IMR-90 (cell line): ENCODE measurements at regions not wholly inside any gene's neighbourhood (a gene's known extent, or its start where the extent isn't known, plus 50 kb on each side); places are given as distances from the start of the nearest gene placed in this dataset.

Experiments used
- ATAC-seq: fragments of 200-7000 bp; cut with Tn5 transposase; 2 replicates; pipeline ENCODE4 v1.9.1; 2020; ENCODE audit warnings: low read depth, mild to moderate bottlenecking, moderate library complexity
- BruUV-seq: library from RNA; stranded (reverse); fragments of 400-500 nt; replicated peaks from 2 replicates; lab custom pipeline; 2021; lab: Mats Ljungman, UMichigan
- CTCF ChIA-PET: fragments of 300-600 bp; formaldehyde crosslinking; extraction: SDS; loops from one replicate; lab custom pipeline; 2021; ENCODE audit warnings: antibody characterized with exemption; lab: Yijun Ruan, JAX
- POLR2A ChIA-PET: fragments of 300-600 bp; sonication (Branson Sonifier 250); formaldehyde crosslinking; loops from one replicate; lab custom pipeline; 2022; ENCODE audit warnings: antibody characterized with exemption; ENCODE audit not compliant: unreplicated experiment; lab: Charles Lee
- DNase-seq: peaks from one replicate; pipeline ENCODE4 v3.0.0; 2013
- H2AFZ ChIP-seq: replicated peaks from 2 replicates; pipeline ENCODE3; 2013; ENCODE audit warnings: low read length, mild to moderate bottlenecking; ENCODE audit not compliant: poor library complexity
- H2AK5ac ChIP-seq: 2 replicates; pipeline ENCODE4 v1.6.1; 2013; ENCODE audit warnings: low read depth, low read length, inconsistent platforms
- H2AK9ac ChIP-seq: replicated peaks from 2 replicates; pipeline ENCODE3; 2013; ENCODE audit warnings: mild to moderate bottlenecking, low read depth, low read length, moderate library complexity; ENCODE audit not compliant: poor library complexity
- H2BK120ac ChIP-seq: 2 replicates; pipeline ENCODE4 v1.6.1; 2013; ENCODE audit warnings: low read depth, low read length, inconsistent platforms
- H2BK15ac ChIP-seq: 3 replicates; pipeline ENCODE4 v1.6.1; 2013; ENCODE audit warnings: low read depth, low read length, inconsistent platforms
- H2BK20ac ChIP-seq: 2 replicates; pipeline ENCODE4 v1.6.1; 2013; ENCODE audit warnings: low read depth, mild to moderate bottlenecking, inconsistent platforms, low read length, moderate library complexity
- H2BK5ac ChIP-seq: 2 replicates; pipeline ENCODE4 v1.6.1; 2013; ENCODE audit warnings: mild to moderate bottlenecking, low read depth, low read length, inconsistent platforms; ENCODE audit not compliant: poor library complexity, severe bottlenecking
- H3K14ac ChIP-seq: replicated peaks from 2 replicates; pipeline ENCODE4 v1.6.1; 2013; ENCODE audit warnings: low read depth, low read length, inconsistent platforms
- H3K18ac ChIP-seq: 2 replicates; pipeline ENCODE4 v1.6.1; 2013; ENCODE audit warnings: low read depth, low read length, control low read depth
- H3K23ac ChIP-seq: 2 replicates; pipeline ENCODE4 v1.6.1; 2013; ENCODE audit warnings: low read depth, low read length, inconsistent platforms
- H3K27ac ChIP-seq: 2 replicates; pipeline ENCODE4 v1.5.1; 2013; ENCODE audit warnings: mild to moderate bottlenecking, control low read depth, low read length; ENCODE audit not compliant: insufficient read depth
- H3K27me3 ChIP-seq: 2 replicates; pipeline ENCODE4 v1.6.1; 2013; ENCODE audit warnings: low read length; ENCODE audit not compliant: control insufficient read depth, insufficient read depth
- H3K36me3 ChIP-seq: 2 replicates; pipeline ENCODE4 v1.6.1; 2013; ENCODE audit warnings: low read length, mixed read lengths; ENCODE audit not compliant: control insufficient read depth, insufficient read depth
- H3K4ac ChIP-seq: 2 replicates; pipeline ENCODE4 v1.6.1; 2013; ENCODE audit warnings: low read depth, low read length, inconsistent platforms
- H3K4me1 ChIP-seq: 2 replicates; pipeline ENCODE4 v1.6.1; 2013; ENCODE audit warnings: low read length, mixed read lengths; ENCODE audit not compliant: control insufficient read depth, insufficient read depth
- H3K4me2 ChIP-seq: 2 replicates; pipeline ENCODE4 v1.6.1; 2013; ENCODE audit warnings: low read depth, mild to moderate bottlenecking, control low read depth, low read length, moderate library complexity
- H3K4me3 ChIP-seq: 2 replicates; pipeline ENCODE4 v1.5.1; 2013; ENCODE audit warnings: low read depth, mild to moderate bottlenecking, control low read depth, low read length, moderate library complexity; ENCODE audit not compliant: insufficient read depth
- H3K56ac ChIP-seq: 2 replicates; pipeline ENCODE4 v1.6.1; 2013; ENCODE audit warnings: low read length, inconsistent platforms; ENCODE audit not compliant: insufficient read depth; ENCODE audit errors: extremely low read depth
- H3K79me1 ChIP-seq, 2 experiments: 2 replicates each; pipeline ENCODE4 v1.6.1; 2013; ENCODE audit warnings: low read length in 2 of 2, inconsistent platforms in 1 of 2, low read depth in 1 of 2
- H3K9ac ChIP-seq: 2 replicates; pipeline ENCODE4 v1.6.1; 2013; ENCODE audit warnings: low read depth, low read length, control low read depth
- H3K9me1 ChIP-seq: 2 replicates; pipeline ENCODE4 v1.6.1; 2013; ENCODE audit warnings: low read length, inconsistent platforms; ENCODE audit not compliant: insufficient read depth
- H3K9me3 ChIP-seq: 2 replicates; pipeline ENCODE4 v1.6.1; 2013; ENCODE audit warnings: low read length; ENCODE audit not compliant: control insufficient read depth, insufficient read depth
- H4K20me1 ChIP-seq: 2 replicates; pipeline ENCODE4 v1.6.1; 2013; ENCODE audit warnings: low read length, inconsistent platforms; ENCODE audit not compliant: insufficient read depth
- H4K5ac ChIP-seq: 2 replicates; pipeline ENCODE4 v1.6.1; 2013; ENCODE audit warnings: mild to moderate bottlenecking, low read depth, low read length, control low read depth
- H4K8ac ChIP-seq, 2 experiments: 2 replicates each; pipeline ENCODE4 v1.6.1; 2013; ENCODE audit warnings: low read depth in 2 of 2, low read length in 2 of 2, control low read depth in 1 of 2, inconsistent platforms in 1 of 2
- H4K91ac ChIP-seq: 2 replicates; pipeline ENCODE4 v1.6.1; 2013; ENCODE audit warnings: low read depth, low read length, inconsistent platforms; ENCODE audit not compliant: insufficient read depth
- BHLHE40 ChIP-seq: fragments of 150-350 bp; IDR thresholded peaks from 2 replicates; pipeline ENCODE4 v1.6.1; 2016; ENCODE audit warnings: mild to moderate bottlenecking, low read depth, low read length
- CEBPB ChIP-seq: IDR thresholded peaks from 2 replicates; pipeline ENCODE4 v1.6.1; 2012; ENCODE audit warnings: low read depth, low read length, improper control_type of control experiment
- CHD1 ChIP-seq: IDR thresholded peaks from 2 replicates; pipeline ENCODE4 v1.6.1; 2012; ENCODE audit warnings: low read depth, low read length, improper control_type of control experiment
- FOS ChIP-seq: fragments of 150-350 bp; IDR thresholded peaks from 2 replicates; pipeline ENCODE4 v1.6.1; 2016; ENCODE audit warnings: low read depth, low read length
- MAFK ChIP-seq: IDR thresholded peaks from 2 replicates; pipeline ENCODE4 v1.6.1; 2012; ENCODE audit warnings: low read depth, low read length, improper control_type of control experiment
- MAZ ChIP-seq: IDR thresholded peaks from 2 replicates; pipeline ENCODE4 v1.6.1; 2012; ENCODE audit warnings: low read depth, mild to moderate bottlenecking, low read length, improper control_type of control experiment, moderate library complexity, borderline replicate concordance
- MXI1 ChIP-seq: IDR thresholded peaks from 2 replicates; pipeline ENCODE4 v1.6.1; 2012; ENCODE audit warnings: low read depth, mild to moderate bottlenecking, low read length, moderate library complexity, borderline replicate concordance
- NFE2L2 ChIP-seq: fragments of 150-350 bp; IDR thresholded peaks from 2 replicates; pipeline ENCODE4 v1.6.1; 2016; ENCODE audit warnings: low read depth, mild to moderate bottlenecking, low read length
- POLR2A ChIP-seq: IDR thresholded peaks from 2 replicates; pipeline ENCODE4 v1.6.1; 2012; ENCODE audit warnings: mild to moderate bottlenecking, low read depth, low read length
- RAD21 ChIP-seq: IDR thresholded peaks from 2 replicates; pipeline ENCODE4 v1.6.1; 2012; ENCODE audit warnings: low read length, improper control_type of control experiment
- RCOR1 ChIP-seq: IDR thresholded peaks from 2 replicates; pipeline ENCODE4 v1.6.1; 2012; ENCODE audit warnings: mild to moderate bottlenecking, low read length, improper control_type of control experiment; ENCODE audit not compliant: insufficient replicate concordance
- RFX5 ChIP-seq: IDR thresholded peaks from 2 replicates; pipeline ENCODE4 v1.8.0; 2012; ENCODE audit warnings: low read depth, mild to moderate bottlenecking, low read length, moderate library complexity
- SMC3 ChIP-seq: fragments of 150-350 bp; IDR thresholded peaks from 2 replicates; pipeline ENCODE4 v1.6.1; 2016; ENCODE audit warnings: low read depth, mild to moderate bottlenecking, antibody characterized with exemption, low read length, moderate library complexity
- WGBS, 2 experiments: methylation state at CpG; one replicate each; pipeline versions ENCODE4 v1.1.5 to v1.1.7; 2013; ENCODE audit warnings: missing lambda C conversion rate in 2 of 2; ENCODE audit not compliant: insufficient read length in 1 of 2; ENCODE audit errors: extremely low coverage in 2 of 2; 5-methylcytosine and 5-hydroxymethylcytosine counted together
- dilution Hi-C: fragments of 300-500 bp; cut with HindIII; formaldehyde crosslinking; loops from one replicate; pipeline ENCODE4 v1.14.3; 2018; ENCODE audit warnings: low sequenced_read_pairs; ENCODE audit not compliant: unreplicated experiment
- in situ Hi-C: fragments of 300-500 bp; cut with MboI; formaldehyde crosslinking; loops from 3 replicates; pipeline ENCODE4 v1.14.3; 2019; ENCODE audit warnings: low sequenced_read_pairs, inconsistent platforms, mixed read lengths
- intact Hi-C: fragments of 100-400 bp; cut with micrococcal nuclease; formaldehyde crosslinking; loops from 2 replicates; pipeline ENCODE4 v1.10.0; 2022
- TF ChIP-seq, protein P1 (sequence below): conservative IDR thresholded peaks from 2 replicates; pipeline ENCODE4 v1.5.1; 2012; ENCODE audit warnings: mild to moderate bottlenecking, low read depth, low read length, improper control_type of control experiment
- TF ChIP-seq, protein P2 (sequence below): fragments of 150-350 bp; IDR thresholded peaks from 2 replicates; pipeline ENCODE4 v1.6.1; 2016; ENCODE audit warnings: low read depth, mild to moderate bottlenecking, low read length, moderate library complexity, borderline replicate concordance
- TF ChIP-seq, protein P3 (sequence below): fragments of 150-350 bp; IDR thresholded peaks from 2 replicates; pipeline ENCODE4 v1.6.1; 2017; ENCODE audit warnings: mild to moderate bottlenecking, antibody characterized with exemption, low read length, low read depth

DNA sequence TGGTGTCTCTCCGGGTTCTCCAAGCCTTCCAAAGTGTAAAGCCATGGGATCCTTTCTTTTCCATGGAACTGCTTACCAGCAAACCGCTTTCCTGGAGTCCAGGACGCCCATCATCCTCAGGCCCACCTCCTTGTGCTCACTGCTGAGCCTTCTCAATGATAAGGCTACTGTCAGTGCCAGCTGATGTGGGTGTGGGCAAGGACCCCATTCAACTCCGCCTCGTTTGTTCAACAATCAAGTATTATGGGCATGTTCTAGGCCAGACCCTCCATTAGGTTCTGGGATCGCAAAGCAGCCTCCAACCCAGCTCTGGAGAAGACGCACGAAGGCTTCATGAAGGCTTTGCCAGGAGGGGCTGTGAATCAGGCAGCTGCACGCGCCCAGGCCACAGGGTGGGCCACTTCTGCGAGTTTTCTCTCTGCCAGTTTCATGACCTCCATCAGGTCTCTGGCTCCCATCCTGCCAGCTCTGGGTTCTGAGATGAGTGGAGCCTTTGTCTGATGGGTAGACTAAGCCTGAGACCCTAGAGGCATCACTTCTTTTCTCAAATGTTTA is 177.1 kb downstream of the MRPL14 start:
- no peak overlapping the region for H4K8ac ChIP-seq
- no peak overlapping the region for H3K9ac ChIP-seq
- H2BK120ac ChIP-seq: peak overlapping the region; percentile 60
- H3K79me1 ChIP-seq: no peaks in the 10 kb centered on the region
- ChIA-PET POLR2A (no interaction called here), CTCF (interaction anchor here (1.1 kb wide), 1 partner anchor 181 kb away, joined by 5 read pairs; no protein-coding TSS in a partner anchor)
- DNase-seq (no peak), ATAC-seq (no peak)
- dilution Hi-C loops: no loop called here
- no peak overlapping the region for H3K27ac ChIP-seq
- H3K14ac ChIP-seq: no peak overlapping the region; the same call in 1 of the 2 replicates
- H4K91ac ChIP-seq: peak overlapping the region; percentile 68
- H3K9me3 ChIP-seq: peaks cover 5% of the 10 kb centered on the region
- H2AK9ac ChIP-seq: no peak overlapping the region
- H3K4ac ChIP-seq: 0 out of 2 replicates have a peak overlapping the region, but pooled peaks have one; percentile 27
- in situ Hi-C loops: no loop called here
- no peaks in the 10 kb centered on the region for H3K36me3 ChIP-seq
- intact Hi-C loops: loop anchor here (2.0 to 10.0 kb wide), 2 partner anchors 177 to 285 kb away; no protein-coding TSS in a partner anchor
- TF ChIP-seq MXI1 (no peak), RAD21 (no peak), NFE2L2 (no peak), FOS (no peak), CHD1 (no peak), RFX5 (no peak), POLR2A (no peak), BHLHE40 (no peak), MAFK (no peak), CEBPB (no peak), MAZ (no peak), SMC3 (no peak), RCOR1 (no peak)
- TF ChIP-seq, protein P1, sequence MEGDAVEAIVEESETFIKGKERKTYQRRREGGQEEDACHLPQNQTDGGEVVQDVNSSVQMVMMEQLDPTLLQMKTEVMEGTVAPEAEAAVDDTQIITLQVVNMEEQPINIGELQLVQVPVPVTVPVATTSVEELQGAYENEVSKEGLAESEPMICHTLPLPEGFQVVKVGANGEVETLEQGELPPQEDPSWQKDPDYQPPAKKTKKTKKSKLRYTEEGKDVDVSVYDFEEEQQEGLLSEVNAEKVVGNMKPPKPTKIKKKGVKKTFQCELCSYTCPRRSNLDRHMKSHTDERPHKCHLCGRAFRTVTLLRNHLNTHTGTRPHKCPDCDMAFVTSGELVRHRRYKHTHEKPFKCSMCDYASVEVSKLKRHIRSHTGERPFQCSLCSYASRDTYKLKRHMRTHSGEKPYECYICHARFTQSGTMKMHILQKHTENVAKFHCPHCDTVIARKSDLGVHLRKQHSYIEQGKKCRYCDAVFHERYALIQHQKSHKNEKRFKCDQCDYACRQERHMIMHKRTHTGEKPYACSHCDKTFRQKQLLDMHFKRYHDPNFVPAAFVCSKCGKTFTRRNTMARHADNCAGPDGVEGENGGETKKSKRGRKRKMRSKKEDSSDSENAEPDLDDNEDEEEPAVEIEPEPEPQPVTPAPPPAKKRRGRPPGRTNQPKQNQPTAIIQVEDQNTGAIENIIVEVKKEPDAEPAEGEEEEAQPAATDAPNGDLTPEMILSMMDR: no peak
- TF ChIP-seq, protein P2, sequence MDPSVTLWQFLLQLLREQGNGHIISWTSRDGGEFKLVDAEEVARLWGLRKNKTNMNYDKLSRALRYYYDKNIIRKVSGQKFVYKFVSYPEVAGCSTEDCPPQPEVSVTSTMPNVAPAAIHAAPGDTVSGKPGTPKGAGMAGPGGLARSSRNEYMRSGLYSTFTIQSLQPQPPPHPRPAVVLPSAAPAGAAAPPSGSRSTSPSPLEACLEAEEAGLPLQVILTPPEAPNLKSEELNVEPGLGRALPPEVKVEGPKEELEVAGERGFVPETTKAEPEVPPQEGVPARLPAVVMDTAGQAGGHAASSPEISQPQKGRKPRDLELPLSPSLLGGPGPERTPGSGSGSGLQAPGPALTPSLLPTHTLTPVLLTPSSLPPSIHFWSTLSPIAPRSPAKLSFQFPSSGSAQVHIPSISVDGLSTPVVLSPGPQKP: no peak
- TF ChIP-seq, protein P3, sequence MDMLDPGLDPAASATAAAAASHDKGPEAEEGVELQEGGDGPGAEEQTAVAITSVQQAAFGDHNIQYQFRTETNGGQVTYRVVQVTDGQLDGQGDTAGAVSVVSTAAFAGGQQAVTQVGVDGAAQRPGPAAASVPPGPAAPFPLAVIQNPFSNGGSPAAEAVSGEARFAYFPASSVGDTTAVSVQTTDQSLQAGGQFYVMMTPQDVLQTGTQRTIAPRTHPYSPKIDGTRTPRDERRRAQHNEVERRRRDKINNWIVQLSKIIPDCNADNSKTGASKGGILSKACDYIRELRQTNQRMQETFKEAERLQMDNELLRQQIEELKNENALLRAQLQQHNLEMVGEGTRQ: no peak
- H3K9me1 ChIP-seq: no peaks in the 10 kb centered on the region; the same call in 1 of the 2 replicates
- no peak overlapping the region for H3K4me2 ChIP-seq
- H4K20me1 ChIP-seq: no peaks in the 10 kb centered on the region
- H3K23ac ChIP-seq: no peak overlapping the region
- 0 out of 3 replicates have a peak overlapping the region, but pooled peaks have one; percentile 15 for H2BK15ac ChIP-seq
- no peak overlapping the region for H3K56ac ChIP-seq
- H3K4me3 ChIP-seq: no peak overlapping the region
- H3K4me1 ChIP-seq: peaks cover 13% of the 10 kb centered on the region
- H2BK20ac ChIP-seq: no peak overlapping the region
- no peak overlapping the region for H4K5ac ChIP-seq
- no peaks in the 10 kb centered on the region for H3K27me3 ChIP-seq
- no peak overlapping the region for H2BK5ac ChIP-seq
- peak overlapping the region; percentile 71; the same call in 1 of the 2 replicates for H2AK5ac ChIP-seq
- H2AFZ ChIP-seq: no peak overlapping the region
- BruUV-seq: no TSS peak
- H3K18ac ChIP-seq: no peak overlapping the region; the same call in 1 of the 2 replicates
- WGBS, 2 experiments: 91% methylated on average over 6 of the region's 11 CpGs; no CpG with 5 or more reads in 1 of the 2 experiments
